ENCODE measurements at regions not wholly inside any gene's neighbourhood (a gene's known extent, or its start where the extent isn't known, plus 50 kb on each side); places are given as distances from the start of the nearest gene placed in this dataset.

GRCh38 chr5:122649080-122649479 is 125.8 kb upstream of the SNX2 start:
- TF ChIP-seq ZFP36L1 (CRISPR knock-in tag; IDR thresholded peaks at IDR 0.05) (no peak), MAFK (conservative IDR thresholded peaks at IDR 0.05 in 1 of 2, IDR thresholded peaks at IDR 0.05 in 1 of 2; ENCODE audit: low read length in 2 of 2) (no peak), ETV5 (CRISPR knock-in tag; IDR thresholded peaks at IDR 0.05; ENCODE audit: borderline replicate concordance) (no peak), ZNF562 (CRISPR knock-in tag; IDR thresholded peaks at IDR 0.05; ENCODE audit: borderline replicate concordance) (no peak), EZH2 (conservative IDR thresholded peaks at IDR 0.05; ENCODE audit: low read depth, low read length) (no peak), POLR2A (IDR thresholded peaks at IDR 0.05; ENCODE audit: insufficient read depth in 1 of 2, low read depth in 2 of 2, low read length in 2 of 2) (no peak), DR1 (CRISPR knock-in tag; IDR thresholded peaks at IDR 0.05) (no peak)
- TF ChIP-seq, protein P1, sequence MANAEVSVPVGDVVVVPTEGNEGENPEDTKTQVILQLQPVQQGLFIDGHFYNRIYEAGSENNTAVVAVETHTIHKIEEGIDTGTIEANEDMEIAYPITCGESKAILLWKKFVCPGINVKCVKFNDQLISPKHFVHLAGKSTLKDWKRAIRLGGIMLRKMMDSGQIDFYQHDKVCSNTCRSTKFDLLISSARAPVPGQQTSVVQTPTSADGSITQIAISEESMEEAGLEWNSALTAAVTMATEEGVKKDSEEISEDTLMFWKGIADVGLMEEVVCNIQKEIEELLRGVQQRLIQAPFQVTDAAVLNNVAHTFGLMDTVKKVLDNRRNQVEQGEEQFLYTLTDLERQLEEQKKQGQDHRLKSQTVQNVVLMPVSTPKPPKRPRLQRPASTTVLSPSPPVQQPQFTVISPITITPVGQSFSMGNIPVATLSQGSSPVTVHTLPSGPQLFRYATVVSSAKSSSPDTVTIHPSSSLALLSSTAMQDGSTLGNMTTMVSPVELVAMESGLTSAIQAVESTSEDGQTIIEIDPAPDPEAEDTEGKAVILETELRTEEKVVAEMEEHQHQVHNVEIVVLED (CRISPR knock-in tag; IDR thresholded peaks at IDR 0.05; ENCODE audit: borderline replicate concordance): no peak
- TF ChIP-seq, protein P2, sequence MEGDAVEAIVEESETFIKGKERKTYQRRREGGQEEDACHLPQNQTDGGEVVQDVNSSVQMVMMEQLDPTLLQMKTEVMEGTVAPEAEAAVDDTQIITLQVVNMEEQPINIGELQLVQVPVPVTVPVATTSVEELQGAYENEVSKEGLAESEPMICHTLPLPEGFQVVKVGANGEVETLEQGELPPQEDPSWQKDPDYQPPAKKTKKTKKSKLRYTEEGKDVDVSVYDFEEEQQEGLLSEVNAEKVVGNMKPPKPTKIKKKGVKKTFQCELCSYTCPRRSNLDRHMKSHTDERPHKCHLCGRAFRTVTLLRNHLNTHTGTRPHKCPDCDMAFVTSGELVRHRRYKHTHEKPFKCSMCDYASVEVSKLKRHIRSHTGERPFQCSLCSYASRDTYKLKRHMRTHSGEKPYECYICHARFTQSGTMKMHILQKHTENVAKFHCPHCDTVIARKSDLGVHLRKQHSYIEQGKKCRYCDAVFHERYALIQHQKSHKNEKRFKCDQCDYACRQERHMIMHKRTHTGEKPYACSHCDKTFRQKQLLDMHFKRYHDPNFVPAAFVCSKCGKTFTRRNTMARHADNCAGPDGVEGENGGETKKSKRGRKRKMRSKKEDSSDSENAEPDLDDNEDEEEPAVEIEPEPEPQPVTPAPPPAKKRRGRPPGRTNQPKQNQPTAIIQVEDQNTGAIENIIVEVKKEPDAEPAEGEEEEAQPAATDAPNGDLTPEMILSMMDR (CRISPR knock-in tag; IDR thresholded peaks at IDR 0.05): no peak
